ENCODE measurements at regions not wholly inside any gene's neighbourhood (a gene's known extent, or its start where the extent isn't known, plus 50 kb on each side); places are given as distances from the start of the nearest gene placed in this dataset.

DNA sequence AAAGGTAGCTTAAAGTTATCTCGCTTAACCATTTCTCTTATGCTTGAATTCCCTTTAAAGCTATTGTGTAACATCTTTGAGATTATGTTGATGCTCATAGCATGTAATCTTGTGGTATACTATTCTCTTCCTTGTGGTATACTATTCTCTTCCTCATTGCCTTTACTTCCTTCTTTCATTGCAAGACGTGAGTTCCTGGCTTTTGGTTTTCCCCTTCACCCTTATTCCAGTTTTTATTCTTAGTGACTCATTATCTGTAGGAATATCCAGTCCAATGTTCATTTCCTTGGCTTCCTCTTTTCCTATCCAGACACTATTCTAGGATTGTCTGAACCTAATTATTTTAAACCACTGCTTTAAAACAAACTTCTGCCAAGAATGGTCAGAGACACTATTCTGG lies 564.0 kb downstream of the CCER1 start:
- Histone ChIP-seq H3K4me1 (peaks cover 0 to 5% (median 0%) of the 10 kb centered on the region in 3 donors), H3K27ac (no peak overlapping the region), H3K36me3 (no peaks in the 10 kb centered on the region), H3K4me3 (no peak overlapping the region), H3K27me3 (no peaks in the 10 kb centered on the region), H3K9me3 (peaks cover 0 to 6% (median 0%) of the 10 kb centered on the region in 3 donors)
- TF ChIP-seq POLR2A (IDR thresholded peaks at IDR 0.05): no peak
- TF ChIP-seq, protein P1, sequence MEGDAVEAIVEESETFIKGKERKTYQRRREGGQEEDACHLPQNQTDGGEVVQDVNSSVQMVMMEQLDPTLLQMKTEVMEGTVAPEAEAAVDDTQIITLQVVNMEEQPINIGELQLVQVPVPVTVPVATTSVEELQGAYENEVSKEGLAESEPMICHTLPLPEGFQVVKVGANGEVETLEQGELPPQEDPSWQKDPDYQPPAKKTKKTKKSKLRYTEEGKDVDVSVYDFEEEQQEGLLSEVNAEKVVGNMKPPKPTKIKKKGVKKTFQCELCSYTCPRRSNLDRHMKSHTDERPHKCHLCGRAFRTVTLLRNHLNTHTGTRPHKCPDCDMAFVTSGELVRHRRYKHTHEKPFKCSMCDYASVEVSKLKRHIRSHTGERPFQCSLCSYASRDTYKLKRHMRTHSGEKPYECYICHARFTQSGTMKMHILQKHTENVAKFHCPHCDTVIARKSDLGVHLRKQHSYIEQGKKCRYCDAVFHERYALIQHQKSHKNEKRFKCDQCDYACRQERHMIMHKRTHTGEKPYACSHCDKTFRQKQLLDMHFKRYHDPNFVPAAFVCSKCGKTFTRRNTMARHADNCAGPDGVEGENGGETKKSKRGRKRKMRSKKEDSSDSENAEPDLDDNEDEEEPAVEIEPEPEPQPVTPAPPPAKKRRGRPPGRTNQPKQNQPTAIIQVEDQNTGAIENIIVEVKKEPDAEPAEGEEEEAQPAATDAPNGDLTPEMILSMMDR (IDR thresholded peaks at IDR 0.05): no peak
- DNase-seq: no peak
- 22 to 32% methylated on average over 2 of the region's 2 CpGs for WGBS, 2 donors
- intact Hi-C loops (cut with DNase I): no loop called here

DNA sequence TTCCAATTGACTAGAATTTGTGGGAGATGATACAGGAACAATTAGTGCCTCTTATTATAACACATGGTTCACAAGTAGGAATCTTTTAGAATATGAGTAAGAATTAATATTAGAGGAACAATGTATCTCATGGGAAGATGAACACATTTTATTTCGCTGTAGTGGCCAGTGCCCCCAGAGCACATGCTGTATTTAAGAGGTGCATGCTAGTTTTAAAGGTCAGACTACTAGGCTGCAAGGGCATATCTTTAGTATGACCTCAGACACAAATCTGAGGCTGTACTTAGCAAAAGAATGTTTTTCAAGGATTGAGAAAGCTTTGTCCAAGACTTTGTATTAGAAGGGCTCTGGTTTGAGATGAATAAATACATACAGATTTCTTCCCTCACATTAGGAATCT lies 586.9 kb downstream of the CCER1 start:
- H3K9me3 ChIP-seq: no peaks in the 10 kb centered on the region
- no peak overlapping the region for H3K27ac ChIP-seq
- TF ChIP-seq, protein P1 (IDR thresholded peaks at IDR 0.05): no peak
- TF ChIP-seq POLR2A (IDR thresholded peaks at IDR 0.05): no peak
- 75 to 80% methylated on average over 1 of the region's 1 CpG for WGBS, 2 donors
- no peaks in the 10 kb centered on the region for H3K27me3 ChIP-seq
- DNase-seq: no peak
- no peak overlapping the region for H3K4me3 ChIP-seq
- no peaks in the 10 kb centered on the region for H3K4me1 ChIP-seq
- no peaks in the 10 kb centered on the region for H3K36me3 ChIP-seq
- intact Hi-C loops (cut with DNase I): no loop called here

DNA sequence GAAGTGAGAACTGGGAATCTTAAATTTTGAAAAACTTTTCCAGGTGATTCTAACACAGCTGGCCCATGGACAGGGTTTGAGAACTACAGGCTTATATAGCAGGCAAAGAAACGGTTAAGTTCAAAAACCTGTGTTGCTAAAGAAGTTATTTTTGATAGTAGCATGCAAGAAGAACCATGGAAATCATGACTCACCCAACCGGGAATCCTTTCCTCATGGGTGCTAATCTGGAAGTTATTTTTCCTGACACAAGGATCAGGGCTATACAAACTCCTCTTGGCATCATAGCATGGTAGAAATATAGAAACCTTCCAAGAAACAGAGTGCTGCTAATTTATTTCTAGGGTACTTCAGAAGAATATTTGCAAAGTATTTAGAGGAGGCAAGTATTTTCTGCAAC lies 588.7 kb downstream of the CCER1 start:
- intact Hi-C loops (cut with DNase I): no loop called here
- no peaks in the 10 kb centered on the region for H3K27me3 ChIP-seq
- no peaks in the 10 kb centered on the region for H3K4me1 ChIP-seq
- WGBS, 2 donors: 49 to 59% methylated on average over 2 of the region's 2 CpGs
- DNase-seq: no peak
- H3K9me3 ChIP-seq: no peaks in the 10 kb centered on the region
- no peak overlapping the region for H3K4me3 ChIP-seq
- no peaks in the 10 kb centered on the region for H3K36me3 ChIP-seq
- H3K27ac ChIP-seq: no peak overlapping the region
- no peak for TF ChIP-seq POLR2A (IDR thresholded peaks at IDR 0.05)
- TF ChIP-seq, protein P1 (IDR thresholded peaks at IDR 0.05): no peak

DNA sequence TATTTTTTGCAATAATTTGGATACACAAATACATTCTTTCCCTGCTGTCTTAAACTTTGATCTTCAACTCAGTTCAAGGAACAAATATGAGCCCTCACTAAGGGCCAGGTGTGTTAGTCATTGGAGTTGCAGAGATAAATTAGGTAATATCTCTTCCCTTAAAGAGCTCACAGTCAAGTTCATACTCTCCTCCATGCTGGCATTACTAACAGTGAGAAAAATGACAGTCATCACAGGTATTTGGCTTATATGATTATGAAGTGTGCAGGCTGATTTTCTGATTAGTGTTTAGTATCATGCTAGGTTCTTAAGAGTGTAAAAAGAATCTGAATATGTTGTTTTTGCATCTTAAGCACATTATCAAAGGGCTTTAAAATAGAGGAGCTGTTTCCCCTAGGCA lies 594.7 kb downstream of the CCER1 start:
- no peak for DNase-seq
- Histone ChIP-seq H3K27ac (no peak overlapping the region), H3K9me3 (no peaks in the 10 kb centered on the region), H3K27me3 (no peaks in the 10 kb centered on the region), H3K4me3 (no peak overlapping the region), H3K36me3 (no peaks in the 10 kb centered on the region), H3K4me1 (peaks cover 0 to 8% (median 0%) of the 10 kb centered on the region in 3 donors)
- TF ChIP-seq POLR2A (IDR thresholded peaks at IDR 0.05): no peak
- TF ChIP-seq, protein P1 (IDR thresholded peaks at IDR 0.05): no peak
- intact Hi-C loops (cut with DNase I): no loop called here

DNA sequence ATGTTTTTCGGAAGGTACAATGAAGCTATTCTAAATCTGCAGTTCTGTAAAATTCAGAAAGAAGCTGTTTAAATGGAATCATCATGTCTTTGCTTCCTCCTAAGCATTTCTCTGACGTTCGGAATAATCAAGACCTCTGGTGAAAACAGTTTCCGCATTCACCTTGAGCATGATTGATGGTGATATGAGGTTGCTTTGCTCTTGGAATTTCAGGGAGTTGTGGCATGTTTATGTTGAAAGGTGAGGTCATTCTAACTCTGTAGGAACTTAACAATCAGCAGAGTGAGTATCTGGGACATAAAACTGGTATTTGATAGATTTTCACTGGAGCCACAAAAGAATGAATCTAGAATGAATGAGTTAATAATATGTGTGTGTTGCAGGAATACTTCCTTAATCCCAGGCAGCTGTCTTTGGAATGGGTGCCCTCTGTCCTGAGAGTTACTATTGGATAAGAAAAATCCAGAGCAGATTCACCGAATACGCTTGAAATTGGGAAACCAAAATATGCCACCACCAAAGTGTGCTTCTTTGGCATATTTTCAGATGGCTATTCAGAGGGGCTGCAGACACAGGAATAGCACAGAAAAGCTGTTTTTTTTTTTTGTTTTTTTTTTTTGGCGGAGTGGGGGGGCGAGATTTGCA lies 599.1 kb downstream of the CCER1 start:
- H3K4me1 ChIP-seq: peaks cover 0 to 10% (median 0%) of the 10 kb centered on the region in 3 donors
- no peak for TF ChIP-seq POLR2A (IDR thresholded peaks at IDR 0.05)
- TF ChIP-seq, protein P1 (IDR thresholded peaks at IDR 0.05): no peak
- 58 to 63% methylated on average over 8 of the region's 8 CpGs for WGBS, 2 donors
- no peak overlapping the region for H3K27ac ChIP-seq
- H3K27me3 ChIP-seq: no peaks in the 10 kb centered on the region
- no peaks in the 10 kb centered on the region for H3K9me3 ChIP-seq
- no peak for DNase-seq
- no peaks in the 10 kb centered on the region for H3K36me3 ChIP-seq
- intact Hi-C loops (cut with DNase I): no loop called here
- no peak overlapping the region for H3K4me3 ChIP-seq
